PC-9 (cell line): ENCODE measurements at regions not wholly inside any gene's neighbourhood (a gene's known extent, or its start where the extent isn't known, plus 50 kb on each side); places are given as distances from the start of the nearest gene placed in this dataset.

ENCODE experiments used
- BruUV-seq: library from RNA; stranded (reverse); fragments of 400-500 nt; replicated peaks from 2 replicates; lab custom pipeline; 2021; lab: Mats Ljungman, UMichigan
- CTCF ChIA-PET: fragments of 300-600 bp; sonication (Branson Sonifier 250); formaldehyde crosslinking; loops from one replicate; lab custom pipeline; 2022; ENCODE audit warnings: antibody characterized with exemption; lab: Charles Lee
- POLR2A ChIA-PET: fragments of 300-600 bp; sonication (Branson Sonifier 250); formaldehyde crosslinking; loops from one replicate; lab custom pipeline; 2022; ENCODE audit warnings: antibody characterized with exemption; ENCODE audit not compliant: unreplicated experiment; lab: Charles Lee
- DNase-seq, 2 experiments: peaks; one replicate each; pipeline versions ENCODE4 v3.0.0 to v3.0.0-alpha.2; 2015 to 2022; ENCODE audit warnings: mixed read lengths in 1 of 2
- H2AFZ ChIP-seq: fragments of 200-600 bp; sonication (generic); 2 replicates; pipeline ENCODE4 v1.8.1; 2017; ENCODE audit warnings: antibody characterized with exemption
- H3F3A ChIP-seq: fragments of 200-600 bp; sonication (generic); 2 replicates; pipeline ENCODE4 v1.8.1; 2017; ENCODE audit warnings: antibody characterized with exemption, mild to moderate bottlenecking, low read depth; ENCODE audit not compliant: insufficient read depth
- H3K27ac ChIP-seq: fragments of 200-600 bp; sonication (generic); 2 replicates; pipeline ENCODE4 v1.6.1; 2016; ENCODE audit warnings: mixed run types
- H3K27me3 ChIP-seq: fragments of 200-600 bp; sonication (generic); 2 replicates; pipeline ENCODE4 v1.6.1; 2016; ENCODE audit warnings: low read depth, mixed run types; ENCODE audit not compliant: insufficient read depth
- H3K36me3 ChIP-seq: fragments of 200-600 bp; sonication (generic); 2 replicates; pipeline ENCODE4 v1.6.1; 2016; ENCODE audit warnings: low read depth, mixed run types
- H3K4me1 ChIP-seq: fragments of 200-600 bp; sonication (generic); replicated peaks from 2 replicates; pipeline ENCODE4 v1.6.1; 2016; ENCODE audit warnings: mixed run types; ENCODE audit not compliant: insufficient read depth
- H3K4me2 ChIP-seq: fragments of 200-600 bp; sonication (generic); 2 replicates; pipeline ENCODE4 v1.6.1; 2017; ENCODE audit warnings: mixed run types
- H3K4me3 ChIP-seq: fragments of 200-600 bp; sonication (generic); 2 replicates; pipeline ENCODE4 v1.6.1; 2016; ENCODE audit warnings: mixed run types
- H3K79me2 ChIP-seq: fragments of 200-600 bp; sonication (generic); 2 replicates; pipeline ENCODE4 v1.6.1; 2017; ENCODE audit warnings: low read depth, mixed run types
- H3K9me2 ChIP-seq: fragments of 200-600 bp; sonication (generic); 2 replicates; pipeline ENCODE4 v1.8.1; 2017; ENCODE audit warnings: mild to moderate bottlenecking; ENCODE audit not compliant: insufficient read depth
- H3K9me3 ChIP-seq: fragments of 200-600 bp; sonication (generic); 2 replicates; pipeline ENCODE4 v1.8.1; 2016; ENCODE audit warnings: low read depth; ENCODE audit not compliant: insufficient read depth
- H4K20me1 ChIP-seq: fragments of 200-600 bp; sonication (generic); 2 replicates; pipeline ENCODE4 v1.8.1; 2017; ENCODE audit not compliant: insufficient read depth
- CTCF ChIP-seq: fragments of 200-600 bp; sonication (generic); conservative IDR thresholded peaks from 2 replicates; pipeline ENCODE4 v1.6.1; 2017; ENCODE audit warnings: mixed run types, antibody characterized with exemption, mild to moderate bottlenecking, moderate library complexity
- EZH2 ChIP-seq: fragments of 200-600 bp; sonication (generic); IDR thresholded peaks from 2 replicates; pipeline ENCODE4 v1.8.0; 2017; ENCODE audit warnings: antibody characterized with exemption, low read depth
- intact Hi-C: fragments of 100-400 bp; cut with micrococcal nuclease; formaldehyde crosslinking; loops from one replicate; pipeline ENCODE4 v1.10.0; 2022; ENCODE audit not compliant: unreplicated experiment

GRCh38 chr3:140822401-140823047, 119.1 kb upstream of the SLC25A36 start:
- no TSS peak for BruUV-seq
- POLR2A ChIA-PET: no interaction called here
- Histone ChIP-seq H3K27ac (no peak overlapping the region), H3K9me2 (no peaks in the 10 kb centered on the region), H3F3A (no peaks in the 10 kb centered on the region), H2AFZ (no peak overlapping the region), H3K4me1 (no peaks in the 10 kb centered on the region), H3K27me3 (no peaks in the 10 kb centered on the region), H3K4me3 (no peak overlapping the region), H4K20me1 (no peaks in the 10 kb centered on the region), H3K4me2 (no peak overlapping the region), H3K36me3 (no peaks in the 10 kb centered on the region), H3K79me2 (no peaks in the 10 kb centered on the region), H3K9me3 (no peaks in the 10 kb centered on the region)
- CTCF ChIA-PET: no interaction called here
- intact Hi-C loops: no loop called here
- no peak for DNase-seq
- TF ChIP-seq EZH2 (no peak), CTCF (no peak)

GRCh38 chr3:140823106-140823505, 118.5 kb upstream of the SLC25A36 start:
- ChIA-PET POLR2A (no interaction called here), CTCF (no interaction called here)
- H3K4me2 ChIP-seq: no peak overlapping the region
- no peak overlapping the region for H3K27ac ChIP-seq
- no peaks in the 10 kb centered on the region for H3K4me1 ChIP-seq
- no peak for DNase-seq
- H3K79me2 ChIP-seq: no peaks in the 10 kb centered on the region
- TF ChIP-seq CTCF: no peak
- TF ChIP-seq EZH2: no peak
- no peak overlapping the region for H2AFZ ChIP-seq
- no TSS peak for BruUV-seq
- H3F3A ChIP-seq: no peaks in the 10 kb centered on the region
- no peaks in the 10 kb centered on the region for H3K9me2 ChIP-seq
- H4K20me1 ChIP-seq: no peaks in the 10 kb centered on the region
- no peaks in the 10 kb centered on the region for H3K36me3 ChIP-seq
- no peak overlapping the region for H3K4me3 ChIP-seq
- H3K9me3 ChIP-seq: no peaks in the 10 kb centered on the region
- intact Hi-C loops: no loop called here
- H3K27me3 ChIP-seq: no peaks in the 10 kb centered on the region

GRCh38 chr3:140827894-140828293, 113.7 kb upstream of the SLC25A36 start:
- H3K27ac ChIP-seq: no peak overlapping the region
- H3K4me2 ChIP-seq: no peak overlapping the region
- intact Hi-C loops: no loop called here
- no peak for TF ChIP-seq CTCF
- no peaks in the 10 kb centered on the region for H3K79me2 ChIP-seq
- BruUV-seq: no TSS peak
- H3K36me3 ChIP-seq: no peaks in the 10 kb centered on the region
- no peaks in the 10 kb centered on the region for H4K20me1 ChIP-seq
- no peak overlapping the region for H3K4me3 ChIP-seq
- no peaks in the 10 kb centered on the region for H3K27me3 ChIP-seq
- H3F3A ChIP-seq: no peaks in the 10 kb centered on the region
- H3K4me1 ChIP-seq: no peaks in the 10 kb centered on the region
- DNase-seq: no peak
- no peak overlapping the region for H2AFZ ChIP-seq
- H3K9me3 ChIP-seq: no peaks in the 10 kb centered on the region
- POLR2A ChIA-PET: no interaction called here
- H3K9me2 ChIP-seq: no peaks in the 10 kb centered on the region
- CTCF ChIA-PET: no interaction called here
